NB4 (cell line): ENCODE measurements at regions not wholly inside any gene's neighbourhood (a gene's known extent, or its start where the extent isn't known, plus 50 kb on each side); places are given as distances from the start of the nearest gene placed in this dataset.

Experiments used
- POLR2A ChIP-seq: IDR thresholded peaks from 2 replicates; pipeline ENCODE4 v1.6.1; 2011; ENCODE audit warnings: mild to moderate bottlenecking; ENCODE audit not compliant: insufficient read length; ENCODE audit errors: extremely low read depth
- TF ChIP-seq, protein P1 (sequence below): IDR thresholded peaks from 2 replicates; pipeline ENCODE4 v1.6.1; 2011; ENCODE audit warnings: low read depth, low read length

DNA sequence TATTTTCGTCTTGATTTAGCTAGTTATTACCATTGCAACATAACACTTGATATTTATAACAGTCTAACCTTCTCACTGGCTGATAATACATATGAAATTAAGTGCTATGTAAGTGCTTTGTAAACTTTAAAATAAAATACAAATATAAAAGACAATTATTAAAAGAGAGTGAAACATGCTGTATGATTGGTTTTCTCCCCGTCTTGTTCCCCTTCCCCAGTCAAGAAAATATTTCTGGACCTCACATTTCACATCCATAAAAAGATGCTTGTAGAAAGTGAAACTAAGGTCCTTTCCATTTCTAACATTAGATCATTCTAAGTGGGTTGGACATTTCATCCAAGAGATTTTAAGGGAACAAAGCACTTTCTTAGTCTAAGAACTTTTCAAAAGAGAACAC, 310.2 kb upstream of the LRATD1 start:
- no peak for TF ChIP-seq POLR2A
- TF ChIP-seq, protein P1, sequence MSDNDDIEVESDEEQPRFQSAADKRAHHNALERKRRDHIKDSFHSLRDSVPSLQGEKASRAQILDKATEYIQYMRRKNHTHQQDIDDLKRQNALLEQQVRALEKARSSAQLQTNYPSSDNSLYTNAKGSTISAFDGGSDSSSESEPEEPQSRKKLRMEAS: no peak
